Glutamatergic neuron (in vitro differentiated cells): ENCODE measurements at regions not wholly inside any gene's neighbourhood (a gene's known extent, or its start where the extent isn't known, plus 50 kb on each side); places are given as distances from the start of the nearest gene placed in this dataset.

ENCODE experiments used
- DNase-seq: peaks from one replicate; pipeline ENCODE4 v3.0.0; 2022
- H3K27ac Mint-ChIP-seq: one replicate; pipeline ENCODE4 v1.8.0; 2020; ENCODE audit warnings: mild to moderate bottlenecking, mixed read lengths, inconsistent platforms; ENCODE audit not compliant: unreplicated experiment
- H3K27me3 Mint-ChIP-seq: one replicate; pipeline ENCODE4 v1.8.0; 2020; ENCODE audit warnings: mild to moderate bottlenecking, moderate library complexity, mixed read lengths, inconsistent platforms; ENCODE audit not compliant: unreplicated experiment
- H3K36me3 Mint-ChIP-seq: one replicate; pipeline ENCODE4 v1.8.0; 2020; ENCODE audit warnings: mild to moderate bottlenecking, mixed read lengths, inconsistent platforms; ENCODE audit not compliant: unreplicated experiment
- H3K4me1 Mint-ChIP-seq: one replicate; pipeline ENCODE4 v1.8.0; 2020; ENCODE audit warnings: mild to moderate bottlenecking, low read depth, mixed read lengths, inconsistent platforms; ENCODE audit not compliant: unreplicated experiment
- H3K4me3 Mint-ChIP-seq: one replicate; pipeline ENCODE4 v1.8.0; 2020; ENCODE audit warnings: mild to moderate bottlenecking, mixed read lengths, inconsistent platforms; ENCODE audit not compliant: unreplicated experiment
- H3K9me3 Mint-ChIP-seq: one replicate; pipeline ENCODE4 v1.8.0; 2020; ENCODE audit warnings: mild to moderate bottlenecking, moderate library complexity, mixed read lengths, inconsistent platforms; ENCODE audit not compliant: unreplicated experiment
- TF ChIP-seq, protein P1 (sequence below): fragments of 200-600 bp; sonication (generic); IDR thresholded peaks from one replicate; pipeline ENCODE4 v1.5.0; 2021; ENCODE audit not compliant: partially characterized antibody, unreplicated experiment

- Mint-ChIP-seq H3K9me3 (no peaks in the 10 kb centered on the region), H3K27me3 (peaks cover 3% of the 10 kb centered on the region), H3K4me1 (no peaks in the 10 kb centered on the region), H3K4me3 (no peak overlapping the region), H3K36me3 (no peaks in the 10 kb centered on the region), H3K27ac (no peak overlapping the region)
- TF ChIP-seq, protein P1, sequence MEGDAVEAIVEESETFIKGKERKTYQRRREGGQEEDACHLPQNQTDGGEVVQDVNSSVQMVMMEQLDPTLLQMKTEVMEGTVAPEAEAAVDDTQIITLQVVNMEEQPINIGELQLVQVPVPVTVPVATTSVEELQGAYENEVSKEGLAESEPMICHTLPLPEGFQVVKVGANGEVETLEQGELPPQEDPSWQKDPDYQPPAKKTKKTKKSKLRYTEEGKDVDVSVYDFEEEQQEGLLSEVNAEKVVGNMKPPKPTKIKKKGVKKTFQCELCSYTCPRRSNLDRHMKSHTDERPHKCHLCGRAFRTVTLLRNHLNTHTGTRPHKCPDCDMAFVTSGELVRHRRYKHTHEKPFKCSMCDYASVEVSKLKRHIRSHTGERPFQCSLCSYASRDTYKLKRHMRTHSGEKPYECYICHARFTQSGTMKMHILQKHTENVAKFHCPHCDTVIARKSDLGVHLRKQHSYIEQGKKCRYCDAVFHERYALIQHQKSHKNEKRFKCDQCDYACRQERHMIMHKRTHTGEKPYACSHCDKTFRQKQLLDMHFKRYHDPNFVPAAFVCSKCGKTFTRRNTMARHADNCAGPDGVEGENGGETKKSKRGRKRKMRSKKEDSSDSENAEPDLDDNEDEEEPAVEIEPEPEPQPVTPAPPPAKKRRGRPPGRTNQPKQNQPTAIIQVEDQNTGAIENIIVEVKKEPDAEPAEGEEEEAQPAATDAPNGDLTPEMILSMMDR = no peak
- no peak for DNase-seq
These were observed 52.6 kb upstream of the JUN start for GRCh38 chr1:58836408-58836807.

GRCh38 chr1:58837886-58838285 is 54.0 kb upstream of the JUN start:
- Mint-ChIP-seq H3K9me3 (no peaks in the 10 kb centered on the region), H3K27me3 (peaks cover 3% of the 10 kb centered on the region), H3K4me1 (no peaks in the 10 kb centered on the region), H3K27ac (no peak overlapping the region), H3K4me3 (no peak overlapping the region), H3K36me3 (no peaks in the 10 kb centered on the region)
- no peak for DNase-seq
- TF ChIP-seq, protein P1 = no peak

- peaks cover 3% of the 10 kb centered on the region for H3K27me3 Mint-ChIP-seq
- H3K4me3 Mint-ChIP-seq = no peak overlapping the region
- DNase-seq = no peak
- TF ChIP-seq, protein P1 = no peak
- no peaks in the 10 kb centered on the region for H3K4me1 Mint-ChIP-seq
- H3K27ac Mint-ChIP-seq = no peak overlapping the region
- H3K36me3 Mint-ChIP-seq = no peaks in the 10 kb centered on the region
- H3K9me3 Mint-ChIP-seq = no peaks in the 10 kb centered on the region
These were observed 55.4 kb upstream of the JUN start for GRCh38 chr1:58839147-58839795.

GRCh38 chr1:58839846-58840835 is 56.3 kb upstream of the JUN start:
- Mint-ChIP-seq H3K4me3 (no peak overlapping the region), H3K27ac (no peak overlapping the region), H3K9me3 (no peaks in the 10 kb centered on the region), H3K27me3 (peaks cover 3% of the 10 kb centered on the region), H3K4me1 (no peaks in the 10 kb centered on the region), H3K36me3 (no peaks in the 10 kb centered on the region)
- TF ChIP-seq, protein P1 = no peak
- DNase-seq = no peak

DNA sequence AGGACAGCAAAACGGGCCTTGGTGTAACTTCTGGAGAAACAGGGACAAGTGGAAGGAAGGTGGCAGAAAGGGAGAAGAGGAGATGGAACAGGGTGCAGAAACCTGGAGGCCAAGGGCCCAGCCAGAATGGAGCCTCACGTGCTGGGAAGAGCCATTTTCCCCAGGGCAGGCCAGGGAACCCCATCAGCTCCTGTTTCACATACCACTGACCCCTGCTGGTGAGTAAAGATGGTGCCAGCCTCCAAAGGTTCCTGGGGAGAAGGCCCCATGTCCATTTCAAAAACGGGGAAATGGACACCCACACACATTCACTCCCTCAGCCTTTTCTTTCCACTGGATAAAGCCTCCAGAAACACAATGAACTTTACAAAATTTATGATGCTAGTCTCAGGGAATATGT is 57.6 kb upstream of the JUN start:
- Mint-ChIP-seq H3K27ac (no peak overlapping the region), H3K4me3 (no peak overlapping the region), H3K9me3 (no peaks in the 10 kb centered on the region), H3K27me3 (peaks cover 3% of the 10 kb centered on the region), H3K36me3 (no peaks in the 10 kb centered on the region), H3K4me1 (no peaks in the 10 kb centered on the region)
- DNase-seq = no peak
- TF ChIP-seq, protein P1 = peak; percentile 28
